ENCODE measurements at regions not wholly inside any gene's neighbourhood (a gene's known extent, or its start where the extent isn't known, plus 50 kb on each side); places are given as distances from the start of the nearest gene placed in this dataset.

DNA sequence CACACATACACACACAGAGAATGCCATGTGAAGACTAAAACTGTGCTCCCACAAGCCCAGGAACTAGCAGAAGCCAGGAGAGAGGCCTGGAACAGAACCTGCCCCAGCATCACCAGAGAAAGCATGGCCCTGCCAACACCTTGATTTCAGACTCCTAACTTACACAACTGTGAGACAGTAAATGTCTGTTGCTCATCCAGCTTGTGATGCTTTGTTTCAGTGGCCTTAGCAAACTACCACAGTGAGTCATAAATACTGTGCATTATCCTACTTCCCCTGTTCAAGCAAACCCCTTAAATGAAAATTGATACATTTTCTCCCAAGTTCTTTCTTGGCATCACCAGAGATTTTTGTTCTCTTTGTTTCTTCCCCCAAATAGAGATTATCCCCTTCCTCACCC is 1539.4 kb upstream of the TENM4 start:
- Histone ChIP-seq H3K27me3 (ENCODE audit: control insufficient read depth, insufficient read depth) (no peaks in the 10 kb centered on the region), H3K27ac (ENCODE audit: low read length) (no peak overlapping the region), H3K9me3 (ENCODE audit: control insufficient read depth, low read length) (no peaks in the 10 kb centered on the region), H3K4me3 (ENCODE audit: low read length) (no peak overlapping the region), H3K4me1 (ENCODE audit: control insufficient read depth, insufficient read depth, low read length) (no peaks in the 10 kb centered on the region)
- ATAC-seq (no peak), DNase-seq (no peak)
- intact Hi-C loops (cut with DNase I) = no loop called here

DNA sequence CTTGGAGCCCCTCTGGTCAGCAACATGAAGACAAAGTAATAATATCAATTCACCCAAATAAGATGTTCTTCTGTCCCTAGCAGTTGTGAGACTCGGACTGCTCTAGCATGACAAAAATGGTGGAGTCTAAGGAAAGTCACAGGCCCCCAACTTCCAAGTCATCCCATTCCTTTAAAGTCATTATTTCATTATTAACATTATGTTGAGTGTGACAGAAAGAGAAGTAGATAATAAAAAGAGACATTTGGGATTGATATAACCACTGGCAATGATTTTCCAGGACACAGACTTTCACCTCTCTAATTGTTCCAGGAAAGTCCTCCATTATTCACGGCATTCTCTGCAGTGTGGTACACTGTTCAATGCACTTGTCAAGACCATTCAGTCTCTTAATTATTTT is 1533.0 kb upstream of the TENM4 start:
- WGBS = 83% methylated on average over 2 of the region's 2 CpGs

DNA sequence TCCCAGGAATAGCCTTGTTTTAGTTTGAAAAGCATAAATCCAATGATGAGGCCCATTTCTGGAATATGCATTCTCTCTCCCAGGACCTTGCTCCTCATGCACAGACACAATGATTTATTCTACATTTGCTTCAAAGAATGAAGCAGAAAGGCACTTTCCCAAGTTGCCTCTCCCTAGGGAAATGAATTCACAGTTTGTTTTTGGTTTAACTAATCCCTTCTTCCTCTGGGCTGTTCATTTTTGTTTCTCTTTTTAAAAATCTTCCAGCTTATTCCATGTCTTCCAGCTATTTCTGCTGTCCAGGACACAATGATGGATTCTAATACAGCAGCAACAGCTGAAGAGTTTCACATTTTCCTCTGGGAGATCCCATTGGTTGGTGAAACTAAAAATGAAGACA is 1529.2 kb upstream of the TENM4 start:
- H3K27me3 ChIP-seq (ENCODE audit: control insufficient read depth, insufficient read depth) = no peaks in the 10 kb centered on the region
- intact Hi-C loops (cut with DNase I) = no loop called here
- H3K4me3 ChIP-seq (ENCODE audit: low read length) = no peak overlapping the region
- DNase-seq (no peak), ATAC-seq (peak in 1 of 2 donors; percentile 51)
- no peak overlapping the region for H3K27ac ChIP-seq (ENCODE audit: low read length)
- no peaks in the 10 kb centered on the region for H3K9me3 ChIP-seq (ENCODE audit: control insufficient read depth, low read length)
- no peaks in the 10 kb centered on the region for H3K4me1 ChIP-seq (ENCODE audit: control insufficient read depth, insufficient read depth, low read length)

More for the DNA sequence above, 1533.0 kb upstream of the TENM4 start:
- intact Hi-C loops (cut with DNase I) = no loop called here
- no peak overlapping the region for H3K4me3 ChIP-seq (ENCODE audit: low read length)
- DNase-seq (no peak), ATAC-seq (no peak)
- H3K4me1 ChIP-seq (ENCODE audit: control insufficient read depth, insufficient read depth, low read length) = no peaks in the 10 kb centered on the region
- no peaks in the 10 kb centered on the region for H3K27me3 ChIP-seq (ENCODE audit: control insufficient read depth, insufficient read depth)
- no peak overlapping the region for H3K27ac ChIP-seq (ENCODE audit: low read length)
- H3K9me3 ChIP-seq (ENCODE audit: control insufficient read depth, low read length) = no peaks in the 10 kb centered on the region

DNA sequence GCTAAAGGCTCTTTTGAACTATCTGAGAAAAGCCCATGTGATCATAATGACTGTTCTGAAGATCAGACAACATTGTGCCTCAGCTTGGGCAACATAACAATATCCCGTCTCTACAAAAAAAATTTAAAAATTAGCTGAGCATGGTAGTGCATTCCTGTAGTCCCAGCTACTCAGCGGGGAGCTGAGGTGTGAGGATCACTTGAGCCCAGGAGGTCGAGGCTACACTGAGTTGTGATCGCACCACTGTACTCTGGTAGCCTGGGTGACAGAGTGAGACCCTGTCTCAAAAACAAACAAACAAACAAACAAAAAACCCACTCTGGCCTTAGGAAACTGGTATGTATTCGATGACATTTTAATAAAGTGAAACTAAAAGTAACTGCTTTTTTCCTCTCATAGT is 1526.8 kb upstream of the TENM4 start:
- WGBS = 77% methylated on average over 5 of the region's 5 CpGs
- H3K9me3 ChIP-seq (ENCODE audit: control insufficient read depth, low read length) = no peaks in the 10 kb centered on the region
- no peak overlapping the region for H3K27ac ChIP-seq (ENCODE audit: low read length)
- no peak for ATAC-seq
- no peaks in the 10 kb centered on the region for H3K4me1 ChIP-seq (ENCODE audit: control insufficient read depth, insufficient read depth, low read length)
- H3K27me3 ChIP-seq (ENCODE audit: control insufficient read depth, insufficient read depth) = no peaks in the 10 kb centered on the region
- no peak for DNase-seq
- H3K4me3 ChIP-seq (ENCODE audit: low read length) = no peak overlapping the region
- intact Hi-C loops (cut with DNase I) = no loop called here

DNA sequence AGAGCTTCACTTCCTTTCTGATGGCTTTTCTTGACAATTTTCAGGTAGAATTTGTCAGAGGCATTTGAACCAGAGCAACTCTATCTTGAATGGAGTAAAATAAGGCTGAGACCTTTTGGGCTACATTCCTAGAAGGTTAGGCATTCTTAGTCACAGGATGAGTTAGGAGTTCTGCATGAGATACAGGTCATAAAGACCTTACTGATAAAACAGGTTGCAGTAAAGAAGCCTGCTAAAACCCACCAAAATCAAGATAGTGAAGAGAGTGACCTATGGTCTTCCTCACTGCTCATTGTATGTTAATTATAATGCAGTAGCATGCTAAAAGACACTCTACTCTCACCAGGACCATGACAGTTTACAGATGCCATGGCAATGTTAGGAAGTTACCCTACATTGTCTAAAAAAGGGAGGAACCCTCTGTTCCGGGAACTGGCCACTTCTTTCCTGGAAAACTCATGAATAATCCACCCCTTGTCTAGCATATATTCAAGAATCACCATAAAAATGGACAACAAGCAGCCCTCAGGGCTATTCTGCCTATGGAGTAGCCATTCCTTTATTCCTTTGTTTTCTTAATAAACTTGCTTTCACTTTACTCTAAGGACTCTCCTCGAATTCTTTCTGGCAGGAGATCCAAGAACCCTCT is 1519.7 kb upstream of the TENM4 start:
- intact Hi-C loops (cut with DNase I) = no loop called here
- 77% methylated on average over 2 of the region's 2 CpGs for WGBS
- ATAC-seq (no peak), DNase-seq (no peak)
- no peak overlapping the region for H3K27ac ChIP-seq (ENCODE audit: low read length)
- no peak overlapping the region for H3K4me3 ChIP-seq (ENCODE audit: low read length)
- no peaks in the 10 kb centered on the region for H3K27me3 ChIP-seq (ENCODE audit: control insufficient read depth, insufficient read depth)
- no peaks in the 10 kb centered on the region for H3K4me1 ChIP-seq (ENCODE audit: control insufficient read depth, insufficient read depth, low read length)
- H3K9me3 ChIP-seq (ENCODE audit: control insufficient read depth, low read length) = no peaks in the 10 kb centered on the region

DNA sequence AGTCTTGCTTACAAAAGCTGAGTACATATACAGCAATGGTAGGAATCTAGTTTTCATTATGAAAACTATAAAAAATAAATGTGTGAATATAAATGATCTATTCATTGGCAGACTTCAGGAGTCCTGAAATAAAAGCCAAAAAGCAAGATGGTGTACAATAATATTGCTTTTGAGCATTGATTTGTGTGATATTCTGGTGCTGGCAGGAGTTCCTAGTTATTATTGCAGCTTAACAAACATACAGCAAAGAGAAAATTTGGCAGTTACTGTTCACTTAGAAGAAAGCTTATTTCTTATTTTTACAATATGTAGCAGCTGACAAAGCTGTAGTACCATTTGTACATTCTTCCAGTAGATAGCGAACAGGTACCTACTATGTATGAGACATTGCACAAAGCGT is 1518.9 kb upstream of the TENM4 start:
- no peak for DNase-seq
- 94% methylated on average over 2 of the region's 2 CpGs for WGBS

DNA sequence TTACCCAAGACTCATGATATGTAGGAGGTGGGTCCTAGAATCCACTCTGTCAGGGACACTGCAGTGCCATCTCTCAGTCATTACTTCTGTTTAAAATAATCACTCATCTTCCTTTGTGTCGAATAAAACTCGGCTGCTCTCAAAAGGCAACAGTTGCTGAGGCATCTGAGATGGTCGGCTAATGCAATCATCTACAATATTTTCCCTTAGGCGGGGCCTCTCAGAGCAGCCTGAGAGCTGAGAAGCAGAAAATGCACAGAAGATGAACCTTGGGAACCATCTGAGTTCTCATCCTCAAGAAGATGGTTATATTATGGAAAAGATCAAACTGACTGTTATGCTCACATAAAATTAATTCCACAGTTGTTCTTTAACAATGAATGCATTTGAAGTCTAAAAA is 1518.2 kb upstream of the TENM4 start:
- 65% methylated on average over 4 of the region's 4 CpGs for WGBS
- ATAC-seq (no peak), DNase-seq (no peak)
- H3K27me3 ChIP-seq (ENCODE audit: control insufficient read depth, insufficient read depth) = no peaks in the 10 kb centered on the region
- H3K4me3 ChIP-seq (ENCODE audit: low read length) = no peak overlapping the region
- H3K9me3 ChIP-seq (ENCODE audit: control insufficient read depth, low read length) = no peaks in the 10 kb centered on the region
- H3K27ac ChIP-seq (ENCODE audit: low read length) = no peak overlapping the region
- intact Hi-C loops (cut with DNase I) = no loop called here
- H3K4me1 ChIP-seq (ENCODE audit: control insufficient read depth, insufficient read depth, low read length) = no peaks in the 10 kb centered on the region

More for the DNA sequence above, 1518.9 kb upstream of the TENM4 start:
- H3K4me1 ChIP-seq (ENCODE audit: control insufficient read depth, insufficient read depth, low read length) = no peaks in the 10 kb centered on the region
- intact Hi-C loops (cut with DNase I) = no loop called here
- H3K9me3 ChIP-seq (ENCODE audit: control insufficient read depth, low read length) = no peaks in the 10 kb centered on the region
- H3K27ac ChIP-seq (ENCODE audit: low read length) = no peak overlapping the region
- no peaks in the 10 kb centered on the region for H3K27me3 ChIP-seq (ENCODE audit: control insufficient read depth, insufficient read depth)
- H3K4me3 ChIP-seq (ENCODE audit: low read length) = no peak overlapping the region
- no peak for ATAC-seq

DNA sequence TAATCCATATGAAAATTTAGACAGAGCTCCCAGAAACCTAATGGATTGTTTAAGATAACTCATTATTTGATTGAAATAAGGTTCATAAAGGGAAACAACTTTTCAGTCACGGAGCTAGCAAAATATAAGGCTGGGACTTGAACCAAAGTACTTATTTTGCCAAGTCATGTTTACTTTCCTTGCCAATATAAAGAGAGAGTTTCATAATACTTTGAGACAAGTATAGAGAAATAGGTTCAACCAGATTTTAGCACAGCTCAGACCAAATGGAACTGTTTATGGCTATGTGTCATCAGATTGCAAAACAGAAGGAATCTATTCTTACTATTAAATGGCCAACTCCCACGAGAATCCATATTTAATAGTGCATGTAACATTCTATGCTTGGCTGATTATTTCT is 1517.5 kb upstream of the TENM4 start:
- no peak overlapping the region for H3K4me3 ChIP-seq (ENCODE audit: low read length)
- WGBS = 48% methylated on average over 2 of the region's 2 CpGs
- intact Hi-C loops (cut with DNase I) = no loop called here
- DNase-seq = no peak
- ATAC-seq = peak; percentile 62 to 90
- H3K9me3 ChIP-seq (ENCODE audit: control insufficient read depth, low read length) = no peaks in the 10 kb centered on the region
- H3K4me1 ChIP-seq (ENCODE audit: control insufficient read depth, insufficient read depth, low read length) = no peaks in the 10 kb centered on the region
- H3K27me3 ChIP-seq (ENCODE audit: control insufficient read depth, insufficient read depth) = no peaks in the 10 kb centered on the region
- H3K27ac ChIP-seq (ENCODE audit: low read length) = no peak overlapping the region

DNA sequence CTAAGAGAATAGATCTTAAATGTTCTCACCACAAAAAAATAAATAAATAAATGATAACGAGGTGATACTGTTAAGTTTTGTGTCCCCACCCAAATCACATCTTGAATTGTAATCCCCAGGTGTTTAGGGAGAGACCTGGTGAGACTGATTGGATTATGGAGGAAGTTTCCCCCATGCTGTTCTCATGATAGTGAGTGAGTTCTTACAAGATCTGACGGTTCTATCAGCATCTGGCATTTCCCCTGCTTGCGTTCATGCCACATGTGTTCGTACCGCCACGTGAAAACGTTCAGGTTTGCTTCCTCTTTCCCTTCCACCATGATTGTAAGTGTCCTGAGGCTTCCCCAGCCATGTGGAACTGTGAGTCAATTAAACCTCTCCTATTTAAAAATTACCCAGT is 1514.8 kb upstream of the TENM4 start:
- ATAC-seq = no peak
- no peaks in the 10 kb centered on the region for H3K9me3 ChIP-seq (ENCODE audit: control insufficient read depth, low read length)
- no peak overlapping the region for H3K27ac ChIP-seq (ENCODE audit: low read length)
- no peaks in the 10 kb centered on the region for H3K27me3 ChIP-seq (ENCODE audit: control insufficient read depth, insufficient read depth)
- WGBS = 82% methylated on average over 7 of the region's 7 CpGs
- intact Hi-C loops (cut with DNase I) = no loop called here
- no peak for DNase-seq
- H3K4me3 ChIP-seq (ENCODE audit: low read length) = no peak overlapping the region
- no peaks in the 10 kb centered on the region for H3K4me1 ChIP-seq (ENCODE audit: control insufficient read depth, insufficient read depth, low read length)

DNA sequence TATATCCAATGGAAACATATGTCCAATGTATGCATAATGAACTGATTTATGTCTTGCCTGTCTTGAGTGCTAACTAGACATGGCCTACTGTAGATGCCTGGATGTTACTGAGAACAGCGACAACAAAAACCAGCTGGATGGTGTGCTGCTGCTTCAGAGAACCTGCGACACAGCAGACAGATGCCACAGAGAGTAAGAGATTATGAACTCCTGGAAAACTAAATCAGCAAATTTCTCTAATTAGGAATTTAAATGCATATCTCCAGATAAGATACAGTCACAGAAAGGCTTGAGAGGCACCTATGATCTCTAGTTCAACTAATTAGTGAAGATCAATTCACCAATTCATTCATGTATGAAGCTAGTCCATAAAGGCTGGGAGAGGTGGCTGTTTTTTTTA is 1508.0 kb upstream of the TENM4 start:
- ATAC-seq = no peak
- no peak overlapping the region for H3K27ac ChIP-seq (ENCODE audit: low read length)
- 89% methylated on average over 2 of the region's 2 CpGs for WGBS
- DNase-seq = no peak
- no peaks in the 10 kb centered on the region for H3K4me1 ChIP-seq (ENCODE audit: control insufficient read depth, insufficient read depth, low read length)
- intact Hi-C loops (cut with DNase I) = no loop called here
- no peaks in the 10 kb centered on the region for H3K9me3 ChIP-seq (ENCODE audit: control insufficient read depth, low read length)
- H3K4me3 ChIP-seq (ENCODE audit: low read length) = no peak overlapping the region
- H3K27me3 ChIP-seq (ENCODE audit: control insufficient read depth, insufficient read depth) = no peaks in the 10 kb centered on the region

DNA sequence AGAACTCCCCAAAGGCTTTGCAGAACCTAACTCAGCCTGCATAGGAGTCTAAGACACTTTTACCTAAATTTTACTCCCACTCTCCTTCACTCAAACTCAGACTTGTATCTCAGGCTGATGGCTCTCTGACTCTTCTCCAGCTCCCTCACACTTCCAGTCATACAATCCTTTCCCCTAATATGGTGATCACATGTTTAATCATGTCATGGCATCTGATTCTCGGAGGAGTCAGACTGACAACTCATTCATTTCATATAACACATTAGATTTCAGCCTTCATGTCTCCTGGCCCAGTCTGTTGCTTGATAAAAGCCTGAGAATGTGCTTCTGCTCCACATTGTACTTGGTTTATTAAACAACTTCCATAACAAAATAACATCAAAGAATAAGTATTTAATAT is 1503.9 kb upstream of the TENM4 start:
- ATAC-seq (no peak), DNase-seq (no peak)
- no peaks in the 10 kb centered on the region for H3K4me1 ChIP-seq (ENCODE audit: control insufficient read depth, insufficient read depth, low read length)

DNA sequence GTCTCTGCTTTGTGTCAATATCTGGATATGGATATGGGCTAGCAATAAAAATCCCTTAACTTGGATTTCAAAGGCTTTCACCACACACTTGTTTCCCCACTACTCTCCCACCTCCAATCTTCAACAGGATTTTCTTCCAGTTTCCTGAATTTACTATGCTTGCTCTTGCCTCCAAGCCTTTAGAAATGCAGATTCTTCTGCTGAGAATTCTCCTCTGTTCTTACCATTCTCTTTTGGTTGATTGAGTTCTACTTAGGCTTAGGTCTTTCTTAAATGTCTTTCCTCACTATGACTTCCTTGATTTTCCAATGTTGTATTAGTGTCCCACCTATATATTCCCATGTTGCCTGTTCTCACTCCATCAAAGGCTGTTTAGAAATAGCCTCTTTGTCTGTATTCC is 1502.4 kb upstream of the TENM4 start:
- no peak overlapping the region for H3K27ac ChIP-seq (ENCODE audit: low read length)
- intact Hi-C loops (cut with DNase I) = no loop called here
- no peaks in the 10 kb centered on the region for H3K27me3 ChIP-seq (ENCODE audit: control insufficient read depth, insufficient read depth)
- ATAC-seq (no peak), DNase-seq (no peak)
- no peaks in the 10 kb centered on the region for H3K9me3 ChIP-seq (ENCODE audit: control insufficient read depth, low read length)
- H3K4me3 ChIP-seq (ENCODE audit: low read length) = no peak overlapping the region
- H3K4me1 ChIP-seq (ENCODE audit: control insufficient read depth, insufficient read depth, low read length) = no peaks in the 10 kb centered on the region

More for the DNA sequence above, 1503.9 kb upstream of the TENM4 start:
- intact Hi-C loops (cut with DNase I) = no loop called here
- Histone ChIP-seq H3K9me3 (ENCODE audit: control insufficient read depth, low read length) (no peaks in the 10 kb centered on the region), H3K27ac (ENCODE audit: low read length) (no peak overlapping the region), H3K27me3 (ENCODE audit: control insufficient read depth, insufficient read depth) (no peaks in the 10 kb centered on the region), H3K4me3 (ENCODE audit: low read length) (no peak overlapping the region)
- WGBS = 44% methylated on average over 1 of the region's 1 CpG
